SK-N-SH (cell line): ENCODE measurements at regions not wholly inside any gene's neighbourhood (a gene's known extent, or its start where the extent isn't known, plus 50 kb on each side); places are given as distances from the start of the nearest gene placed in this dataset.

Experiments used
- CTCF ChIA-PET: fragments of 300-600, 350-600 bp; formaldehyde crosslinking; extraction: SDS; loops from one replicate; lab custom pipeline; 2021; lab: Yijun Ruan, JAX
- POLR2A ChIA-PET: fragments of 350-600 bp; sonication (Branson Sonifier 250); formaldehyde crosslinking; extraction: SDS; loops from one replicate; lab custom pipeline; 2020; ENCODE audit warnings: antibody characterized with exemption, inconsistent platforms; lab: Yijun Ruan, JAX
- DNase-seq: peaks from one replicate; pipeline ENCODE4 v3.0.0; 2012
- H2AFZ ChIP-seq: fragments of 200-600 bp; sonication (generic); 2 replicates; pipeline ENCODE4 v1.8.1; 2016; ENCODE audit warnings: antibody characterized with exemption, mild to moderate bottlenecking, low read depth
- H3F3A ChIP-seq: fragments of 200-600 bp; sonication (generic); replicated peaks from 2 replicates; pipeline ENCODE3; 2016; ENCODE audit warnings: antibody characterized with exemption, mild to moderate bottlenecking; ENCODE audit not compliant: insufficient read depth
- H3K27ac ChIP-seq, 2 experiments: fragments of 200-500 bp in 1 of 2; fragments of 200-600 bp in 1 of 2; sonication (Bioruptor generic) in 1 of 2; sonication (generic), shearing (Covaris generic) in 1 of 2; 2 replicates each; pipeline versions ENCODE4 v1.5.1 to v1.6.1; 2014 to 2016; ENCODE audit warnings: low read depth in 2 of 2, inconsistent platforms in 1 of 2, low read length in 1 of 2, mild to moderate bottlenecking in 1 of 2, mixed read lengths in 1 of 2
- H3K27me3 ChIP-seq: fragments of 200-600 bp; sonication (generic), shearing (Covaris generic); 2 replicates; pipeline ENCODE4 v1.6.1; 2016; ENCODE audit warnings: mixed run types; ENCODE audit not compliant: insufficient read depth
- H3K36me3 ChIP-seq, 2 experiments: fragments of 200-500 bp in 1 of 2; fragments of 200-600 bp in 1 of 2; sonication (Bioruptor generic) in 1 of 2; sonication (generic) in 1 of 2; replicated peaks in 1 of 2; 2 replicates each; pipeline versions ENCODE3 to v1.5.1; 2014 to 2016; ENCODE audit warnings: low read length in 1 of 2, mild to moderate bottlenecking in 1 of 2; ENCODE audit not compliant: insufficient read depth in 2 of 2, control insufficient read depth in 1 of 2
- H3K4me1 ChIP-seq, 2 experiments: fragments of 200-500 bp in 1 of 2; fragments of 200-600 bp in 1 of 2; sonication (Bioruptor generic) in 1 of 2; sonication (generic), shearing (Covaris generic) in 1 of 2; 2 replicates each; pipeline versions ENCODE4 v1.5.1 to v1.6.1; 2014 to 2016; ENCODE audit warnings: low read depth in 1 of 2, low read length in 1 of 2, mixed run types in 1 of 2; ENCODE audit not compliant: insufficient read depth in 2 of 2, control insufficient read depth in 1 of 2
- H3K4me2 ChIP-seq: fragments of 200-600 bp; sonication (generic), shearing (Covaris generic); 2 replicates; pipeline ENCODE4 v1.6.1; 2017; ENCODE audit warnings: mixed run types
- H3K4me3 ChIP-seq, 2 experiments: fragments of 200-500 bp in 1 of 2; fragments of 200-600 bp in 1 of 2; sonication (Bioruptor generic) in 1 of 2; sonication (generic), shearing (Covaris generic) in 1 of 2; 2 replicates each; pipeline versions ENCODE4 v1.5.1 to v1.8.1; 2014 to 2016; ENCODE audit warnings: low read depth in 2 of 2, inconsistent platforms in 1 of 2, low read length in 1 of 2, mild to moderate bottlenecking in 1 of 2, mixed read lengths in 1 of 2, moderate library complexity in 1 of 2
- H3K79me2 ChIP-seq: fragments of 200-600 bp; sonication (generic); 2 replicates; pipeline ENCODE4 v1.8.1; 2017; ENCODE audit warnings: mild to moderate bottlenecking; ENCODE audit not compliant: insufficient read depth
- H3K9ac ChIP-seq: fragments of 200-600 bp; sonication (generic); 2 replicates; pipeline ENCODE4 v1.6.1; 2017; ENCODE audit warnings: mixed run types
- H3K9me2 ChIP-seq: fragments of 200-600 bp; sonication (generic); 2 replicates; pipeline ENCODE4 v1.6.1; 2017; ENCODE audit warnings: mixed run types
- H3K9me3 ChIP-seq: fragments of 200-600 bp; sonication (generic); 2 replicates; pipeline ENCODE4 v1.6.1; 2017; ENCODE audit warnings: mixed run types, mild to moderate bottlenecking, moderate library complexity
- H4K20me1 ChIP-seq: fragments of 200-600 bp; sonication (generic); 2 replicates; pipeline ENCODE4 v1.6.1; 2017; ENCODE audit warnings: mild to moderate bottlenecking, mixed run types; ENCODE audit not compliant: insufficient read depth
- FOXJ3 ChIP-seq: sonication (generic); formaldehyde crosslinking; IDR thresholded peaks from 2 replicates; pipeline ENCODE4 v1.5.1; 2020; ENCODE audit warnings: mild to moderate bottlenecking, missing genetic modification reagents
- FOXM1 ChIP-seq: IDR thresholded peaks from 2 replicates; pipeline ENCODE4 v1.4.0; 2012; ENCODE audit warnings: low read depth, mild to moderate bottlenecking
- RAD21 ChIP-seq: IDR thresholded peaks from 2 replicates; pipeline ENCODE4 v1.6.1; 2012; ENCODE audit warnings: mild to moderate bottlenecking, low read length
- RXRA ChIP-seq: IDR thresholded peaks from 2 replicates; pipeline ENCODE4 v1.4.0; 2012; ENCODE audit warnings: low read depth, mild to moderate bottlenecking, borderline replicate concordance
- TAF1 ChIP-seq: IDR thresholded peaks from 2 replicates; pipeline ENCODE4 v1.6.1; 2012; ENCODE audit warnings: low read depth, mild to moderate bottlenecking, low read length, moderate library complexity, borderline replicate concordance
- TCF12 ChIP-seq: IDR thresholded peaks from 2 replicates; pipeline ENCODE4 v1.4.0; 2012
- YY1 ChIP-seq: IDR thresholded peaks from 2 replicates; pipeline ENCODE4 v1.4.0; 2012; ENCODE audit warnings: low read depth, mild to moderate bottlenecking
- WGBS: methylation state at CpG from one replicate; pipeline ENCODE4 v1.1.6; 2017; ENCODE audit warnings: low lambda C conversion rate; 5-methylcytosine and 5-hydroxymethylcytosine counted together
- TF ChIP-seq, protein P1 (sequence below): fragments of 200-600 bp; sonication (generic); IDR thresholded peaks from 2 replicates; pipeline ENCODE4 v1.6.1; 2017; ENCODE audit warnings: antibody characterized with exemption, mild to moderate bottlenecking, moderate library complexity
- TF ChIP-seq, protein P2 (sequence below): IDR thresholded peaks from 2 replicates; pipeline ENCODE4 v1.4.0; 2012; ENCODE audit warnings: low read depth, borderline replicate concordance
- TF ChIP-seq, protein P3 (sequence below): IDR thresholded peaks from 2 replicates; pipeline ENCODE4 v1.4.0; 2012; ENCODE audit warnings: low read depth

DNA sequence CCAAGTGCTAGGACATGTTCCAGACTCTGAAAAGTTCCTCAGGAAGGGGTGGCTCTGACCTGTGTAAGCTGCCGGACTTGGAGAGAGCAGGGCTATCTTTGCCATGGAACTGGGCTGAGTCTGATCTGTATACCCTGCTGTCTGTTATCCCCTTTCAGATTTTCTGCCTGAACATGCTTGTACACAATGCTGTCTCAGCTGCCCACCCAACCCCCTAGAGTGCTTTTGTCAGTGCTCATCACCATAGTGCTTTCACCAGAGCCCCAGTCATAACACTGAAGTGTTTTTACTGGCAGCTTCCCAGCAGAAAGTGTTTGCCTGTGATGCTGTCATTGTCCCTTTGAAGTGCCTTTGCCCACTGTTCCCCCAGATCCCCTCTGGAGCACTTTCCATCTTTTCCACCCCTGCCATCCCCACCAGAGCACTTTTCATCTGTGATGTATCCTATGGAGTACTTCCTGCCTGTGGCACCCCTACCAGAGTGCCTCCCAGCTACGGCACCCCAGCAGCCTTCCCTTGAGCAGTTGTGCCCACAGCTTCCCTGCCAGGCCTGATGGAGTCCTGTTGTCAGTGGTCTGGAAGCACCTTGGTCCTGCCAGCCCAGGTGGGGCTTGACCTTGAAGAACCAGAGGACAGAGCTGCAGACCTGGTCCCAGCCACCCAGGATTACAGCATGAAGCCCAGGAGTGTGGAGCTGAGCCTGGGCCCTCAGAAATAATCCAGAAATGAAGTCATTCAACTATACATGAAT lies 397.7 kb downstream of the DIPK2A start (continued):
- TF ChIP-seq, protein P1, sequence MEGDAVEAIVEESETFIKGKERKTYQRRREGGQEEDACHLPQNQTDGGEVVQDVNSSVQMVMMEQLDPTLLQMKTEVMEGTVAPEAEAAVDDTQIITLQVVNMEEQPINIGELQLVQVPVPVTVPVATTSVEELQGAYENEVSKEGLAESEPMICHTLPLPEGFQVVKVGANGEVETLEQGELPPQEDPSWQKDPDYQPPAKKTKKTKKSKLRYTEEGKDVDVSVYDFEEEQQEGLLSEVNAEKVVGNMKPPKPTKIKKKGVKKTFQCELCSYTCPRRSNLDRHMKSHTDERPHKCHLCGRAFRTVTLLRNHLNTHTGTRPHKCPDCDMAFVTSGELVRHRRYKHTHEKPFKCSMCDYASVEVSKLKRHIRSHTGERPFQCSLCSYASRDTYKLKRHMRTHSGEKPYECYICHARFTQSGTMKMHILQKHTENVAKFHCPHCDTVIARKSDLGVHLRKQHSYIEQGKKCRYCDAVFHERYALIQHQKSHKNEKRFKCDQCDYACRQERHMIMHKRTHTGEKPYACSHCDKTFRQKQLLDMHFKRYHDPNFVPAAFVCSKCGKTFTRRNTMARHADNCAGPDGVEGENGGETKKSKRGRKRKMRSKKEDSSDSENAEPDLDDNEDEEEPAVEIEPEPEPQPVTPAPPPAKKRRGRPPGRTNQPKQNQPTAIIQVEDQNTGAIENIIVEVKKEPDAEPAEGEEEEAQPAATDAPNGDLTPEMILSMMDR, result no peak
- TF ChIP-seq FOXJ3 (CRISPR knock-in tag) (no peak), FOXM1 (no peak), TAF1 (no peak)
- TF ChIP-seq, all 33 proteins: peak for 0

DNA sequence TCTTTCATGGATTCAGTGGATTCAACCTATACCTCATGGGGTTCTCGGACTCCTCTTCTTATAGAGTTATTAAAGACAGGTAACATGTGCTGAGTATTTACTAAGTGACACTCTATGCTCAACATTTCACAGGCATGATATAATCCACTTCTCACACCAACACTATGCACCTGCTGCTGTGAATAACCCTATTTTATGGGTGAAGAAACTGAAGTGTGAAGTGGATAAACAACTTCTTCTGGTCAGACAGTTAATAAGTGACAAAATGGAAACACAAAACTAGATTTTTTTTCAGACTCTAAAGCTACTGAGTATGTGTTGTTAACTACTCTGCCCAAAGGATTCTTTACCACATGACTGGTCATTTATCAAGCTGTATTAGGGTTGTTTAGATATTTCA lies 403.5 kb downstream of the DIPK2A start:
- WGBS, result 4% methylated on average over 1 of the region's 1 CpG
- Histone ChIP-seq H3K4me3 (no peak overlapping the region), H3K4me2 (no peak overlapping the region), H3K27ac (no peak overlapping the region), H3F3A (no peaks in the 10 kb centered on the region), H3K9ac (no peak overlapping the region), H3K27me3 (no peaks in the 10 kb centered on the region), H3K9me3 (no peaks in the 10 kb centered on the region), H2AFZ (no peak overlapping the region), H3K36me3 (no peaks in the 10 kb centered on the region), H3K79me2 (no peaks in the 10 kb centered on the region), H3K9me2 (no peaks in the 10 kb centered on the region; the same call in 1 of the 2 replicates), H3K4me1 (no peaks in the 10 kb centered on the region), H4K20me1 (peaks cover 3% of the 10 kb centered on the region; the same call in 1 of the 2 replicates)
- no peak for DNase-seq
- no peak for TF ChIP-seq TAF1
- TF ChIP-seq YY1, result no peak
- TF ChIP-seq RAD21, result no peak
- TF ChIP-seq, protein P1, result no peak
- TF ChIP-seq, protein P2, sequence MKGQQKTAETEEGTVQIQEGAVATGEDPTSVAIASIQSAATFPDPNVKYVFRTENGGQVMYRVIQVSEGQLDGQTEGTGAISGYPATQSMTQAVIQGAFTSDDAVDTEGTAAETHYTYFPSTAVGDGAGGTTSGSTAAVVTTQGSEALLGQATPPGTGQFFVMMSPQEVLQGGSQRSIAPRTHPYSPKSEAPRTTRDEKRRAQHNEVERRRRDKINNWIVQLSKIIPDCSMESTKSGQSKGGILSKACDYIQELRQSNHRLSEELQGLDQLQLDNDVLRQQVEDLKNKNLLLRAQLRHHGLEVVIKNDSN, result no peak
- no peak for TF ChIP-seq RXRA
- TF ChIP-seq, protein P3, sequence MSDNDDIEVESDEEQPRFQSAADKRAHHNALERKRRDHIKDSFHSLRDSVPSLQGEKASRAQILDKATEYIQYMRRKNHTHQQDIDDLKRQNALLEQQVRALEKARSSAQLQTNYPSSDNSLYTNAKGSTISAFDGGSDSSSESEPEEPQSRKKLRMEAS, result no peak
- TF ChIP-seq TCF12, result no peak
- ChIA-PET POLR2A (no interaction called here), CTCF (no interaction called here)
